ENCODE measurements at regions not wholly inside any gene's neighbourhood (a gene's known extent, or its start where the extent isn't known, plus 50 kb on each side); places are given as distances from the start of the nearest gene placed in this dataset.

- DNase-seq (ENCODE audit: low read depth, low spot score), result no peak
These were observed 90.5 kb upstream of the TMEM106B start for GRCh38 chr7:12120632-12121031.

GRCh38 chr7:12123172-12123571, 87.9 kb upstream of the TMEM106B start:
- DNase-seq (ENCODE audit: low read depth, low spot score), result no peak

- DNase-seq (ENCODE audit: low read depth, low spot score), result no peak
These were observed 87.1 kb upstream of the TMEM106B start for GRCh38 chr7:12124028-12124427.

GRCh38 chr7:12127455-12127854, 83.6 kb upstream of the TMEM106B start:
- no peak for DNase-seq (ENCODE audit: low read depth, low spot score)

GRCh38 chr7:12130609-12131008, 80.5 kb upstream of the TMEM106B start:
- DNase-seq (ENCODE audit: low read depth, low spot score), result no peak

- DNase-seq (ENCODE audit: low read depth, low spot score), result no peak
These were observed 80.0 kb upstream of the TMEM106B start for GRCh38 chr7:12131122-12131521.

- no peak for DNase-seq (ENCODE audit: low read depth, low spot score)
These were observed 77.2 kb upstream of the TMEM106B start for GRCh38 chr7:12133865-12134264.

- no peak for DNase-seq (ENCODE audit: low read depth, low spot score)
These were observed 74.6 kb upstream of the TMEM106B start for GRCh38 chr7:12136523-12136922.

- no peak for DNase-seq (ENCODE audit: low read depth, low spot score)
These were observed 73.8 kb upstream of the TMEM106B start for GRCh38 chr7:12137283-12137682.

GRCh38 chr7:12138421-12138820, 72.7 kb upstream of the TMEM106B start:
- no peak for DNase-seq (ENCODE audit: low read depth, low spot score)

GRCh38 chr7:12139416-12139815, 71.7 kb upstream of the TMEM106B start:
- no peak for DNase-seq (ENCODE audit: low read depth, low spot score)

GRCh38 chr7:12146813-12147212, 64.3 kb upstream of the TMEM106B start:
- DNase-seq (ENCODE audit: low read depth, low spot score), result no peak

GRCh38 chr7:12152196-12152918, 58.7 kb upstream of the TMEM106B start:
- DNase-seq (ENCODE audit: low read depth, low spot score), result no peak

GRCh38 chr7:12154119-12154518, 57.0 kb upstream of the TMEM106B start:
- DNase-seq (ENCODE audit: low read depth, low spot score), result no peak

- DNase-seq (ENCODE audit: low read depth, low spot score), result no peak
These were observed 53.6 kb upstream of the TMEM106B start for GRCh38 chr7:12157517-12157916.

GRCh38 chr7:12158334-12159060, 52.6 kb upstream of the TMEM106B start:
- no peak for DNase-seq (ENCODE audit: low read depth, low spot score)

- no peak for DNase-seq (ENCODE audit: low read depth, low spot score)
These were observed 49.9 kb upstream of the TMEM106B start for GRCh38 chr7:12161146-12161545.

Measured in pulmonary artery endothelial cell (primary cell).